IMR-90 (cell line): ENCODE measurements at regions not wholly inside any gene's neighbourhood (a gene's known extent, or its start where the extent isn't known, plus 50 kb on each side); places are given as distances from the start of the nearest gene placed in this dataset.

Experiments
- BHLHE40 ChIP-seq: fragments of 150-350 bp; IDR thresholded peaks from 2 replicates; pipeline ENCODE4 v1.6.1; 2016; ENCODE audit warnings: mild to moderate bottlenecking, low read depth, low read length
- CEBPB ChIP-seq: IDR thresholded peaks from 2 replicates; pipeline ENCODE4 v1.6.1; 2012; ENCODE audit warnings: low read depth, low read length, improper control_type of control experiment
- CHD1 ChIP-seq: IDR thresholded peaks from 2 replicates; pipeline ENCODE4 v1.6.1; 2012; ENCODE audit warnings: low read depth, low read length, improper control_type of control experiment
- MAFK ChIP-seq: IDR thresholded peaks from 2 replicates; pipeline ENCODE4 v1.6.1; 2012; ENCODE audit warnings: low read depth, low read length, improper control_type of control experiment
- MAZ ChIP-seq: IDR thresholded peaks from 2 replicates; pipeline ENCODE4 v1.6.1; 2012; ENCODE audit warnings: low read depth, mild to moderate bottlenecking, low read length, improper control_type of control experiment, moderate library complexity, borderline replicate concordance
- POLR2A ChIP-seq: IDR thresholded peaks from 2 replicates; pipeline ENCODE4 v1.6.1; 2012; ENCODE audit warnings: mild to moderate bottlenecking, low read depth, low read length
- RAD21 ChIP-seq: IDR thresholded peaks from 2 replicates; pipeline ENCODE4 v1.6.1; 2012; ENCODE audit warnings: low read length, improper control_type of control experiment
- RFX5 ChIP-seq: IDR thresholded peaks from 2 replicates; pipeline ENCODE4 v1.8.0; 2012; ENCODE audit warnings: low read depth, mild to moderate bottlenecking, low read length, moderate library complexity
- SMC3 ChIP-seq: fragments of 150-350 bp; IDR thresholded peaks from 2 replicates; pipeline ENCODE4 v1.6.1; 2016; ENCODE audit warnings: low read depth, mild to moderate bottlenecking, antibody characterized with exemption, low read length, moderate library complexity
- TF ChIP-seq, protein P1 (sequence below): conservative IDR thresholded peaks from 2 replicates; pipeline ENCODE4 v1.5.1; 2012; ENCODE audit warnings: mild to moderate bottlenecking, low read depth, low read length, improper control_type of control experiment
- TF ChIP-seq, protein P2 (sequence below): fragments of 150-350 bp; IDR thresholded peaks from 2 replicates; pipeline ENCODE4 v1.6.1; 2017; ENCODE audit warnings: mild to moderate bottlenecking, antibody characterized with exemption, low read length, low read depth

DNA sequence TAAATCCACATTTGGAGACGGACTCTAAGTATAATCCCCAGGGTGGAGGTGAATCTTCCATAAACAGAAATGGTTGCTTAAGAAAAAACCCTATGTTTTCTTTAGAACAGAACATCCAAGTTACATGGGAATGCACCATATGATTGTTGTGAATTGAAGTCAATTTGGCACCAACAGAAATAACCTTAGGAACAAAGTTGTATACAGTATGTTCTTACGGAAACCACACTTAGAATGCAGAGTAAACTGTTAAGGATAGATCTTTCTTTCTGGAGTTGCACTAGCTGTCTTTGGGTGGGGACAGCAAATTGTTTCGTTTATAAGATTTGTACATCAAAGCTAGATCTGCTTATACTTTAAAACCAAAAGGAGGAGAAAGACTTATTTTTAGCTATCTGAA is 316.4 kb downstream of the PTEN start:
- TF ChIP-seq POLR2A (no peak), CEBPB (no peak), MAFK (no peak), MAZ (no peak), RAD21 (no peak), SMC3 (no peak), BHLHE40 (no peak), CHD1 (no peak), RFX5 (no peak)
- TF ChIP-seq, protein P1, sequence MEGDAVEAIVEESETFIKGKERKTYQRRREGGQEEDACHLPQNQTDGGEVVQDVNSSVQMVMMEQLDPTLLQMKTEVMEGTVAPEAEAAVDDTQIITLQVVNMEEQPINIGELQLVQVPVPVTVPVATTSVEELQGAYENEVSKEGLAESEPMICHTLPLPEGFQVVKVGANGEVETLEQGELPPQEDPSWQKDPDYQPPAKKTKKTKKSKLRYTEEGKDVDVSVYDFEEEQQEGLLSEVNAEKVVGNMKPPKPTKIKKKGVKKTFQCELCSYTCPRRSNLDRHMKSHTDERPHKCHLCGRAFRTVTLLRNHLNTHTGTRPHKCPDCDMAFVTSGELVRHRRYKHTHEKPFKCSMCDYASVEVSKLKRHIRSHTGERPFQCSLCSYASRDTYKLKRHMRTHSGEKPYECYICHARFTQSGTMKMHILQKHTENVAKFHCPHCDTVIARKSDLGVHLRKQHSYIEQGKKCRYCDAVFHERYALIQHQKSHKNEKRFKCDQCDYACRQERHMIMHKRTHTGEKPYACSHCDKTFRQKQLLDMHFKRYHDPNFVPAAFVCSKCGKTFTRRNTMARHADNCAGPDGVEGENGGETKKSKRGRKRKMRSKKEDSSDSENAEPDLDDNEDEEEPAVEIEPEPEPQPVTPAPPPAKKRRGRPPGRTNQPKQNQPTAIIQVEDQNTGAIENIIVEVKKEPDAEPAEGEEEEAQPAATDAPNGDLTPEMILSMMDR, result no peak
- TF ChIP-seq, protein P2, sequence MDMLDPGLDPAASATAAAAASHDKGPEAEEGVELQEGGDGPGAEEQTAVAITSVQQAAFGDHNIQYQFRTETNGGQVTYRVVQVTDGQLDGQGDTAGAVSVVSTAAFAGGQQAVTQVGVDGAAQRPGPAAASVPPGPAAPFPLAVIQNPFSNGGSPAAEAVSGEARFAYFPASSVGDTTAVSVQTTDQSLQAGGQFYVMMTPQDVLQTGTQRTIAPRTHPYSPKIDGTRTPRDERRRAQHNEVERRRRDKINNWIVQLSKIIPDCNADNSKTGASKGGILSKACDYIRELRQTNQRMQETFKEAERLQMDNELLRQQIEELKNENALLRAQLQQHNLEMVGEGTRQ, result no peak
